SK-N-SH (cell line): ENCODE measurements at regions not wholly inside any gene's neighbourhood (a gene's known extent, or its start where the extent isn't known, plus 50 kb on each side); places are given as distances from the start of the nearest gene placed in this dataset.

Experiments used
- EP300 ChIP-seq, 2 experiments: IDR thresholded peaks; 2 replicates each; pipeline versions ENCODE4 v1.4.0 to v1.6.1; 2012; ENCODE audit warnings: borderline replicate concordance in 1 of 2, low read depth in 1 of 2, low read length in 1 of 2
- FOSL2 ChIP-seq: IDR thresholded peaks from 2 replicates; pipeline ENCODE4 v1.4.0; 2012; ENCODE audit warnings: low read depth, mild to moderate bottlenecking, moderate library complexity, borderline replicate concordance
- MAX ChIP-seq: IDR thresholded peaks from 2 replicates; pipeline ENCODE4 v1.4.0; 2012; ENCODE audit warnings: low read depth
- POLR2AphosphoS5 ChIP-seq: IDR thresholded peaks from 2 replicates; pipeline ENCODE4 v1.6.1; 2012; ENCODE audit warnings: low read depth, low read length
- RCOR1 ChIP-seq: fragments of 150-350 bp; IDR thresholded peaks from 2 replicates; pipeline ENCODE4 v1.6.1; 2017; ENCODE audit warnings: antibody characterized with exemption, low read length

GRCh38 chr9:8179381-8180053, 379.9 kb upstream of the DMAC1 start:
- peak in 1 of 2 experiments; percentile 81; a peak in 2 of 4 replicates for TF ChIP-seq EP300 (IDR thresholded peaks at IDR 0.05; ENCODE audit: borderline replicate concordance in 1 of 2, low read depth in 1 of 2, low read length in 1 of 2)
- peak; percentile 63; the same call in 1 of the 2 replicates for TF ChIP-seq RCOR1
- TF ChIP-seq MAX = no peak
- no peak for TF ChIP-seq POLR2AphosphoS5
- no peak for TF ChIP-seq FOSL2
